ENCODE measurements at regions not wholly inside any gene's neighbourhood (a gene's known extent, or its start where the extent isn't known, plus 50 kb on each side); places are given as distances from the start of the nearest gene placed in this dataset.
"Not testable (repeated sequence)": the region's sequence is repeated elsewhere in the genome, so short reads cannot be mapped to it uniquely, and the experiment has no call there.

DNA sequence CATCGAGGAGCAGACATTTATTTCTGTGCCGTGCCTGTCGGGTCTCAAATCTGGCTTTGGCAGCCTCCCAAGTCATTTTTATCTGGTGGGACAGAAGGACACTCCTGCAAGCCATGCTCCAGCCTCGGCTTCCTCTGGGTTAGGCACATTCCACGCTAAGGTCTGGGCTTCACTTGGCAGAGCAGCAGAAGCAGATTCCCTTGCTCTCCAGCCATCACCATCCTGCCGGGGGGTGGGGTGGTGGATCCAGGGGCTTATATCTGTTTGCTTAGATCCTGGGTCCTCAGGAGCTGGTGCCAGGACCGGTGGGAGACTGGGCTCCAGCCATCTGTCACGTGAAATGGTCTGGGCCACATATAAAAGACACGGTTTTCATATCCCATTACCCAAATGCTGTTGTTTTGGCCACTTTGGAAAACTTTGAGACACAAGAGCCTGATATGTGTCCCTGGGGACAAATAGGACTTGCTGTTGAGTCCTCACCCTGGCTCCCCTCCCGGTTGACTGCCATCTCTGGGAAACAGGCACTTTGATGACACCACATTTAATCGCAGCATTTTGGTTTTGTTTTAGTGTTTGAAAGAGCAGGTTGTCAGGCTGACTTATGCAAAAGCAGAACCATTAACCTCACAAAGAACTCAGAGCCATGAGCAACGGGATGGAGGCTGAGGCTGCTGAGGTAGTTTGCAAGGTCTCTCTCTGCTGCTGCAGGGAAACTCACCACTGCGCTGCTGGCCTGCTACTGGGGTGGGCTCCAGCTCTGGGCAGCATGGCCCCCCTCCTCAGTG is 69.6 kb upstream of the PRMT8 start:
- H3K36me3 ChIP-seq (ENCODE audit: control insufficient read depth, insufficient read depth, low read length) = no peaks in the 10 kb centered on the region
- 60 to 69% methylated on average over 7 to 10 of the region's 13 CpGs for WGBS, 2 experiments (ENCODE audit: insufficient coverage in 2 of 2)
- H3K27ac ChIP-seq (ENCODE audit: low read depth, low read length, severe bottlenecking) = no peak overlapping the region
- H3K9me3 ChIP-seq (ENCODE audit: control insufficient read depth, low read length) = no peaks in the 10 kb centered on the region
- H3K4me3 ChIP-seq (ENCODE audit: extremely low read depth, insufficient read depth, low read length, poor library complexity, severe bottlenecking) = no peak overlapping the region
- no peaks in the 10 kb centered on the region for H3K4me1 ChIP-seq (ENCODE audit: control insufficient read depth, insufficient read depth, low read length, poor library complexity, severe bottlenecking)

DNA sequence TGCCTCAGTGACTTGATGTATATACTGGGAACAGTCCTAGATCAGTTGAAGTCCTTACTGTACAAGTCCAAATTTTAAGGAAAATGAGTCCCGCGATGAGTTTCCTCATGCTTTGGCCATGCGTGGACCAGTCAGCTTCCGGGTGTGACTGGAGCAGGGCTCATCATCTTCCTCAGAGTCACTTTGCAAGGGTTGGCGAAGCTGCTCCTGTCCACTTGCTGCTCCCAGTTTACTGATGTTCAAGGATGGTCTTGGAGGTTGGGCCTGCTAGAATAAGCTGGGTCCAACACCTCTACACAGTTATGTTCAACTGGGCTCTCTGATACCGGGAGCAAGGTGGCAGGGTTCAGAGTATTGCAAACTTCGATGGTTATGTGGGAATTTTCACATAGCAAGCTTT is 66.2 kb upstream of the PRMT8 start:
- not testable (repeated sequence) for H3K27ac ChIP-seq (ENCODE audit: low read depth, low read length, severe bottlenecking); H3K4me1 ChIP-seq (ENCODE audit: control insufficient read depth, insufficient read depth, low read length, poor library complexity, severe bottlenecking); H3K9me3 ChIP-seq (ENCODE audit: control insufficient read depth, low read length); H3K36me3 ChIP-seq (ENCODE audit: control insufficient read depth, insufficient read depth, low read length); H3K4me3 ChIP-seq (ENCODE audit: extremely low read depth, insufficient read depth, low read length, poor library complexity, severe bottlenecking)
- 70 to 73% methylated on average over 4 to 5 of the region's 7 CpGs for WGBS, 2 experiments (ENCODE audit: insufficient coverage in 2 of 2)

DNA sequence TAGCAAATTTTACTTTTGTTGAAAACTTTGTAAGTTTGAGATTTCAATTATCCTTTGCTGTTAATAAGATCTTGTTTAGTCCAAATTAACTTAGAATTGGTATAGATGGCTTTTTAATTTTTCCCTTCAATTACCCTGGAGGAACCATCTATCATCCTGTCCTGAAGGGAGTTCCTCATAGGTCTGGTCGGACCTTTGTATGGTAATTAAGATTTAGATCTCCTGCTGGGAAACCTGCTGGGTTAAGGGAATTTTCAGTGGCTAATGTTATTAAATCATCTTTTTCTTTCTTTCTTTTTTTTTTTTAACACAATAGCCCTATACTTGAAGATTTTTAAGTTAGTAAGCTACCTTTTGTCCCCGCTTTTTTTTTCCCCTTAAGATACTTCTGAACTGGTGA is 63.0 kb upstream of the PRMT8 start:
- Histone ChIP-seq H3K36me3 (ENCODE audit: control insufficient read depth, insufficient read depth, low read length) (no peaks in the 10 kb centered on the region), H3K4me1 (ENCODE audit: control insufficient read depth, insufficient read depth, low read length, poor library complexity, severe bottlenecking) (peaks cover under 1% of the 10 kb centered on the region), H3K27ac (ENCODE audit: low read depth, low read length, severe bottlenecking) (no peak overlapping the region), H3K9me3 (ENCODE audit: control insufficient read depth, low read length) (no peaks in the 10 kb centered on the region), H3K4me3 (ENCODE audit: extremely low read depth, insufficient read depth, low read length, poor library complexity, severe bottlenecking) (no peak overlapping the region)
- WGBS, 2 experiments (ENCODE audit: insufficient coverage in 2 of 2) = no CpG with 5 or more reads among the region's 2 CpGs

DNA sequence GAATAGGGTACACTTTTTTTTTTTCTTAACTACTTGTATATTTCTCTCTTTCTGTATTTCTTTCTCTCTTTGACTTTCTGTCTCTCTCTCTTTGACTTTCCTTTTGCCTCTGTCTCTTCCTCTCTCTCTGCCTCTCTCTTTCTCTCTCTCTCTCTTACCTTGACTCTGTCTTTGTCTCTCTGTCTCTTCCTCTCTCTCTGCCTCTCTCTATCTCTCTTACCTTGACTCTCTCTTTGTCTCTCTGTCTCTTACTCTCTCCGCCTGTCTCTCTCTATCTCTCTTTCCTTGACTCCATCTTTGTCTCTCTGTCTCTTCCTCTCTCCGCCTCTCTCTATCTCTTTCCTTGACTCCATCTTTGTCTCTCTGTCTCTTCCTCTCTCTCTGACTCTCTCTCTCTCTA is 62.4 kb upstream of the PRMT8 start:
- Histone ChIP-seq H3K36me3 (ENCODE audit: control insufficient read depth, insufficient read depth, low read length) (no peaks in the 10 kb centered on the region), H3K4me1 (ENCODE audit: control insufficient read depth, insufficient read depth, low read length, poor library complexity, severe bottlenecking) (peaks cover 4% of the 10 kb centered on the region), H3K27ac (ENCODE audit: low read depth, low read length, severe bottlenecking) (no peak overlapping the region), H3K9me3 (ENCODE audit: control insufficient read depth, low read length) (no peaks in the 10 kb centered on the region), H3K4me3 (ENCODE audit: extremely low read depth, insufficient read depth, low read length, poor library complexity, severe bottlenecking) (no peak overlapping the region)
- 91 to 93% methylated on average over 2 of the region's 2 CpGs for WGBS, 2 experiments (ENCODE audit: insufficient coverage in 2 of 2)

DNA sequence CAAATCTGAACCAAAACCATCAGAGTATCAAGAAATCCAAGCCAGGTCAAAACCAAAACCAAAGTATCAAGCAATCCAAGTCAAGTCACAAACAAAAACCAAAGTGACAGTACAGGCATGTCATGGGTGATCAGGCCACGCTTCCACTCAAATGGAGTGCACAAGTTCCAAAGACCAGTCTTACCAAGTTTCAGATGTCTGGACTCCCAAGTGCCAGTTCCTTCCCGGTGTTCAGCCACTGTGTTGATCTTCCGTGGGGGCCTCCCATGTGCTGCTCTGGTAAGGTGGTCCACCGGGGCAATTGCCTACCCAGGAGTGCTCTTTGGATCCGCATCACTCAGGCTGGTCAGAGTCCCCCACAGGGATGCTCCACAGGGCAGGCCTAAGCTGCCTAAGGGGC is 61.5 kb upstream of the PRMT8 start:
- H3K36me3 ChIP-seq (ENCODE audit: control insufficient read depth, insufficient read depth, low read length); H3K27ac ChIP-seq (ENCODE audit: low read depth, low read length, severe bottlenecking); H3K4me1 ChIP-seq (ENCODE audit: control insufficient read depth, insufficient read depth, low read length, poor library complexity, severe bottlenecking); H3K9me3 ChIP-seq (ENCODE audit: control insufficient read depth, low read length); H3K4me3 ChIP-seq (ENCODE audit: extremely low read depth, insufficient read depth, low read length, poor library complexity, severe bottlenecking): not testable (repeated sequence)
- 91 to 97% methylated on average over 5 of the region's 5 CpGs for WGBS, 2 experiments (ENCODE audit: insufficient coverage in 2 of 2)

DNA sequence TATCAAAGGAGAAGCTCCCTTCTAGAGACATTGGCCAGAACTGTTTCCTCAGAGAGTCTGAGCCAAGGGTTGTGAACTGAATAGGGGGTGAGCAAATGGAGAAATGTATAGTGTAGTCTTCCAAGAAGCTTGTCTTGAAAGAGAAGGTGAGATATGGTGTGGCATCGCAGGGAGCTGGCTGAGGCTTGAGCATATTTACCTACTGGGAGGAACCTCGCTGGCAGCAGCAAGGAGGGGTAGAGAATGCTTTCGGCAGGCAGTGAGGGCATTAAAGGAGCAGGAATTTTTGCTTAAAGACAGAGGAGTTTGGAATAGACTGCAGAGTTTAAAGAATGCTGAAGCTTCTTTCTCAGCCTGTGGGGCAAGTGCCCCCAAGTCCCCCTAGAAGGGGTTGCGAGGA is 59.3 kb upstream of the PRMT8 start:
- Histone ChIP-seq H3K9me3 (ENCODE audit: control insufficient read depth, low read length) (no peaks in the 10 kb centered on the region), H3K27ac (ENCODE audit: low read depth, low read length, severe bottlenecking) (no peak overlapping the region), H3K36me3 (ENCODE audit: control insufficient read depth, insufficient read depth, low read length) (no peaks in the 10 kb centered on the region), H3K4me1 (ENCODE audit: control insufficient read depth, insufficient read depth, low read length, poor library complexity, severe bottlenecking) (peaks cover 4% of the 10 kb centered on the region), H3K4me3 (ENCODE audit: extremely low read depth, insufficient read depth, low read length, poor library complexity, severe bottlenecking) (no peak overlapping the region)
- WGBS, 2 experiments (ENCODE audit: insufficient coverage in 2 of 2) = 93 to 97% methylated on average over 3 to 4 of the region's 4 CpGs

DNA sequence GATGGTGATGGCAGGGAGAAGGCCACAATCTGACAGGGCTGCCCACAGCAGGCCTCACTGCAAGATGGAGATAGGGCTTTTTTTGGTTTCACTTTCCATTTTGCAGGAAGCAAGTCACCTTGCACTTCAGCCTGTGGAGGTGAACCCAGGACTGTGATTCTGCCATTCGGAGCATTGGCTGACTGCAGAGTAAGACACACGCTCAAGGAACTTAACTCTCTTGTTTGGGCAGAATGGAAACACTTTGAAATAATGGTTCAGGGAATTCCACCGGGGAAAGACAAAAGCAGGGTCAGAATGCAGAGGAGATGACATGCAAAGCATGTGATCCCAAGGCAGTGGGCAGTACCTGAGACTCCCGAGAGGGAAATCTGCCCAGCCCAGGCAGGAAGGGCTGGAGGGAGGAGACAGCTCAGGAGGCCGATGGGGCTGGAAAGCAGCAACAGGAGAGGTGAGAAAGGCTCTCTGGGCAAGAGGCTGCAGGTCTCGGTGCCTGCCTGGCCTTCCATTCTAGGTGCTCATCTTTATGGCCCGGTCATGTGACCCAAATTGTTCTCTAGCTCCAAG is 58.7 kb upstream of the PRMT8 start:
- H3K36me3 ChIP-seq (ENCODE audit: control insufficient read depth, insufficient read depth, low read length) = no peaks in the 10 kb centered on the region
- no peak overlapping the region for H3K4me3 ChIP-seq (ENCODE audit: extremely low read depth, insufficient read depth, low read length, poor library complexity, severe bottlenecking)
- no peaks in the 10 kb centered on the region for H3K9me3 ChIP-seq (ENCODE audit: control insufficient read depth, low read length)
- WGBS, 2 experiments (ENCODE audit: insufficient coverage in 2 of 2) = 46 to 64% methylated on average over 6 to 7 of the region's 7 CpGs
- peaks cover 4% of the 10 kb centered on the region for H3K4me1 ChIP-seq (ENCODE audit: control insufficient read depth, insufficient read depth, low read length, poor library complexity, severe bottlenecking)
- no peak overlapping the region for H3K27ac ChIP-seq (ENCODE audit: low read depth, low read length, severe bottlenecking)

DNA sequence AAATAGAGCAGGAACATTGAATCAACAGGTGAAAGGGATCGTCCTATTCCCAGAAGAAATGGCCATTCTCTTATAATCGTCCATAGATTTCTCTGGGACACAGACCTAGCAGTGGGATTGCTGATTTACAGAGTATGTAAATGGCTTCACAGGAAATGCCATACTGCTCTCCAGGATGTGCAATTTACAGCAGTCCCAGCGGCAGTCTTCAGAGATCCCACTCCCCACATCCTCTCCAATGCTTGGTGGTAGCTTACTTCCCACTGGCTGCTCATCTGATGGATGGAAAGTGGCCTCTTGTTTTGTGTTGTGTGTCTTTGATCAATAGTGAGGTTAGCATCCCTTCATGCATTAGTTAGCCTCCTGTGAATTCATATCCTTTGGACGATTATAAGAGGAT is 58.1 kb upstream of the PRMT8 start:
- H3K27ac ChIP-seq (ENCODE audit: low read depth, low read length, severe bottlenecking) = no peak overlapping the region
- no CpG with 5 or more reads among the region's 4 CpGs for WGBS, 2 experiments (ENCODE audit: insufficient coverage in 2 of 2)
- H3K36me3 ChIP-seq (ENCODE audit: control insufficient read depth, insufficient read depth, low read length) = no peaks in the 10 kb centered on the region
- H3K4me3 ChIP-seq (ENCODE audit: extremely low read depth, insufficient read depth, low read length, poor library complexity, severe bottlenecking) = no peak overlapping the region
- H3K4me1 ChIP-seq (ENCODE audit: control insufficient read depth, insufficient read depth, low read length, poor library complexity, severe bottlenecking) = peaks cover 4% of the 10 kb centered on the region
- no peaks in the 10 kb centered on the region for H3K9me3 ChIP-seq (ENCODE audit: control insufficient read depth, low read length)

DNA sequence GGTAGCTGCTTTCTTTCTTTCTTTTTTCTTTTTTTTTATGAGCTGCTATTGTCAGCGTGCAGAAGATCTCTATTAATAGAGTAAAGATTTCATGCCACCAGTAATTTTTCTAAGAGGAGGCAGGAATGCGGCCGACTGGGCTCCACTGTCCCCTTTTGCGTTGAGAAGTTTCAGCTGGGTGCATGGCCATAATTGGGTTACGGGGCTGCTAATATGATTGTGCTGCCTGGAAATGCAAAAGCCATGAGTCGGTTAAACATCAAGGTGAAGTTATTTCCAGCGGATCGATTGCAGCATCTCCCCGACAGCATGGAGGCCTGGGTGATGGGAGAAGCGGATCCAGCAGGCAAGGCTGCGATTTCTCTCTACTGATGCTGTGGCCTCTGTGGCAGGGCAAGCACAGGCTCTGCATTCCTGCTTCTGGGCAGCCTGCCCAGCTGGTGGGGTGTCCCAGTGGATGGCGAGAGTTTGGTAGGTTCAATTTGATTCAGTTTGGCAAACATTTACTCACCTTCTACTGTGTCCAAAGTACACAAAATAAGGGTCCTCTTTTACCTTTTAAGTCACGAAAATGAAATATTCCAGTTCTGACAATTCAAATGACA is 54.4 kb upstream of the PRMT8 start:
- H3K4me1 ChIP-seq (ENCODE audit: control insufficient read depth, insufficient read depth, low read length, poor library complexity, severe bottlenecking) = peaks cover 9% of the 10 kb centered on the region
- no peaks in the 10 kb centered on the region for H3K9me3 ChIP-seq (ENCODE audit: control insufficient read depth, low read length)
- WGBS, 2 experiments (ENCODE audit: insufficient coverage in 2 of 2) = 90 to 95% methylated on average over 10 to 11 of the region's 13 CpGs

DNA sequence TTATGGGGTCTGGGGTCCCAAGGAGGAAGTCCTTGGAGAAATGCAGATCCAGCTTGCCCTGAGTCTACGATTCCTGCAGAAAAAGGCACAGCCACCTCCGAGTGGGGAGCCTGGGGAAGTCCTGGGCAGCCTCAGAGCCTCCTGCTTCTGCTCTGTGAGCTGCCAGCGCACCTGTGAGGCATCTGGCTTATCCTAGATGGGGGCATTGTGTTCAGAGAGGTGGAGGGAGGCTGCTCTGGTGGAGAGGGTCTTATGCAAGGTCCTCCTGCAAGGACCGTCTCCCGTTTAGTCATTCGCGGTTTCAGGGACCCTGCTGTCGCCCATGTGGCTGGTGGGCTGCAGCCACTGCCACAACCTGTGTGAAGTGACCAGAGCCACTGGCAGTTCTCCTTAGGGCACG is 53.0 kb upstream of the PRMT8 start:
- Histone ChIP-seq H3K9me3 (ENCODE audit: control insufficient read depth, low read length) (no peaks in the 10 kb centered on the region), H3K4me1 (ENCODE audit: control insufficient read depth, insufficient read depth, low read length, poor library complexity, severe bottlenecking) (peaks cover 8% of the 10 kb centered on the region), H3K4me3 (ENCODE audit: extremely low read depth, insufficient read depth, low read length, poor library complexity, severe bottlenecking) (no peak overlapping the region), H3K27ac (ENCODE audit: low read depth, low read length, severe bottlenecking) (no peak overlapping the region), H3K36me3 (ENCODE audit: control insufficient read depth, insufficient read depth, low read length) (no peaks in the 10 kb centered on the region)
- 91 to 96% methylated on average over 9 of the region's 9 CpGs for WGBS, 2 experiments (ENCODE audit: insufficient coverage in 2 of 2)

More for the DNA sequence above, 54.4 kb upstream of the PRMT8 start:
- Histone ChIP-seq H3K36me3 (ENCODE audit: control insufficient read depth, insufficient read depth, low read length) (no peaks in the 10 kb centered on the region), H3K27ac (ENCODE audit: low read depth, low read length, severe bottlenecking) (no peak overlapping the region), H3K4me3 (ENCODE audit: extremely low read depth, insufficient read depth, low read length, poor library complexity, severe bottlenecking) (no peak overlapping the region)

DNA sequence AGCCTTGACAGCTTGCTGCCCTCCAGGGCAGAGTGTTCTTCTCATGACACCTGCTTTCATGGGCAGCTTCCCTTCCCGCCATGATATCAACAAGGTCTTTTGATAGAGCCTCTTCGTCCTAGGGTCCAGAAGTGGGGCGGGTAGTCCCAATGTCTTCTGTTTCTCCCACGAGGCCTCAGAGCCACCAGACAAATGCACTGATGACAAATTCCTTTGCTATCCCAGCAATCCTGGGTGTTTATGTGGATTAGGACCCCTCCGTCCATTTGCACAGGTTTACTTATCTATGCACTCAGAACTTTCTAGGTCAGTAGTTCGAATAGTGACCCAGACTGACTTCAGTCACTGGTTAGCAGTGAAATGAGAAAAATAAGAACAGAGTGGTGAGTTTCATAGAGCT is 52.6 kb upstream of the PRMT8 start:
- Histone ChIP-seq H3K4me1 (ENCODE audit: control insufficient read depth, insufficient read depth, low read length, poor library complexity, severe bottlenecking) (peaks cover 5% of the 10 kb centered on the region), H3K9me3 (ENCODE audit: control insufficient read depth, low read length) (no peaks in the 10 kb centered on the region), H3K36me3 (ENCODE audit: control insufficient read depth, insufficient read depth, low read length) (no peaks in the 10 kb centered on the region), H3K27ac (ENCODE audit: low read depth, low read length, severe bottlenecking) (no peak overlapping the region), H3K4me3 (ENCODE audit: extremely low read depth, insufficient read depth, low read length, poor library complexity, severe bottlenecking) (no peak overlapping the region)
- 91 to 95% methylated on average over 5 to 6 of the region's 6 CpGs for WGBS, 2 experiments (ENCODE audit: insufficient coverage in 2 of 2)

Measured in mesodermal cell (in vitro differentiated cells).